Stimulated activated CD8-positive, alpha-beta memory T cell treated with anti-CD3 and anti-CD28 coated beads, Interleukin-4, amount 100 ng/mL, for 4 hours (primary cell): ENCODE measurements at regions not wholly inside any gene's neighbourhood (a gene's known extent, or its start where the extent isn't known, plus 50 kb on each side); places are given as distances from the start of the nearest gene placed in this dataset.

Source experiments
- DNase-seq, 2 donors: peaks; one replicate each; pipeline ENCODE4 v3.0.0-alpha.2; 2020; ENCODE audit warnings: low read depth in 2 of 2, low spot score in 1 of 2

DNA sequence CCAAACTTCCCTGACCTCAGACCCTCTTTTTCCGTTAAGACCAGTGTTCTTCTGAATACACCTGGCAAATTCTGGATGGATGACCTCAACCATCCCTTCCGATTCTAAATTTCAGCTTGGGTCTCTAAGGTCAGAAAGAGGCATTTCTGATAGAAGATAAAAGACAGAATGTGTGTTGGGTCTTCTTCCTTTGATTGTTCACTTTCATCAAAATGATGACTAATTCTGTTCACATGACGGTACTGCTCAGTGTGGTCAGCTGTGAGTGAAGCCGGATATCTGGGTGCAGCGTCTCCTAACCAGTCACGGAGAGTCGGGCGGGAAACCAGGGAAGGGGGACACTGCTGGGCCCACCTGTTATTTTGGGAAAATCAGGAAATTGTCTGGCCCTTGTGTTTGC lies 151.6 kb upstream of the NAV2 start:
- DNase-seq: no peak

GRCh38 chr11:19560156-19560555 lies 152.5 kb upstream of the NAV2 start:
- DNase-seq: no peak

- no peak for DNase-seq
These were observed 152.9 kb upstream of the NAV2 start for GRCh38 chr11:19559746-19560145.

DNA sequence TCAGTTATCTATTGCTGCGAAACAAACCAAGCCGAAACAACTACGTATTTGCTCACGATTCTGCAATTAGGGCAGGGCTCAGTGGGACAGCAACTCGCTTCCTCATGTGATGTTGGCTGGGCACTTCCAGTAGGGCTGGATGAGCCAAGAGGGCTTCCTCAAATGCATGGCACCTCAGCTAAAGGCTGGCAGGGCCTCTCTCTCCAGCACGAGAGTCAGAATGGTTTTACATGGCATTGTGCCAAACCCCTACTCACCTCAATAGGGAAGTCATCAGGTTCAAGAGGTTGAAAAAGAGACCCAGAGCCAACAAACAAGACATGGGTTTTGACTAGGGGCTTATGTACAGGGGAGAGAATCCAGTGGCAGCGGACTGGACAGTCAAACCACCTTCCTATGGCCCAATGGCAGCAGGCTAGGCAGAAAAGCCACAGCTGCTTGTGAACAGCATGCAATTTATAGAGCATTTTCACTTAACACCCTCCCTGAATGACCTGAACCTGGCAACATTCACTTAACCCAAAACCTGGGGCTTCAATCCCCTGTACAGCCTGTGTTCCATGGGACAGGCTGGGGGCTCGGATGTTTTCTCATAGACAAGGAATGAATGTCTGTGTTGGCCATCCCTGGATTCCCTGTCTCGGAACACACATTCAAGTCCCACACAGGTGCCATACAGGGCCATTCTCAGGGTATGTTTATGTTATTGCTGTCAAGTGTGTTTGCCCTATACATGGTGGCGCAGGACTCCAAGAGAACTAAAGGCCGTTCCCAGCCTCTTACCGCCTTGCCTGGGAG lies 154.2 kb upstream of the NAV2 start:
- DNase-seq: no peak

DNA sequence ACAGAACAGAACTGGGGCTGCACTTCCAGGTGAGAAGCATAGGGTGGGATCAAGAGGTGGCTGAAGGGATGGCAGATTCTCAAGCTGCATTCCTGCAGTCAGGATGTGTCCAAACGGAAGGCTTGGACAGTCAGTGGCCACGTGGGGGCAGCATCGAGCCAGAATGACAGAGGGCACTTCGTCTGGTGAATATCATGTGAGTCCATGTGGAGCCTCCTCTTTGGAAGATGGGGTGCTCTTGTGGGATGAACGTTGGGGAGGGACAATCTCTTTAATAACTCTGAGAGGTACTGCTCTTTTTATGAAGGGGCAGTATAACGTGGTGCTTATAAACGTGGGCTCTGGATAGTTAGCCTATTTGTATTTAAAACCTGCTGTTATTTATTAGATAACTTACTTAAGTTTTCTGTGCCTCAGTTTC lies 154.9 kb upstream of the NAV2 start:
- DNase-seq: peak; percentile 16 to 41

GRCh38 chr11:19557185-19557584 lies 155.5 kb upstream of the NAV2 start:
- DNase-seq: no peak

- no peak for DNase-seq
These were observed 157.4 kb upstream of the NAV2 start for GRCh38 chr11:19555266-19555665.

- DNase-seq: peak; percentile 24 to 37
These were observed 158.8 kb upstream of the NAV2 start for GRCh38 chr11:19553683-19554333.

DNA sequence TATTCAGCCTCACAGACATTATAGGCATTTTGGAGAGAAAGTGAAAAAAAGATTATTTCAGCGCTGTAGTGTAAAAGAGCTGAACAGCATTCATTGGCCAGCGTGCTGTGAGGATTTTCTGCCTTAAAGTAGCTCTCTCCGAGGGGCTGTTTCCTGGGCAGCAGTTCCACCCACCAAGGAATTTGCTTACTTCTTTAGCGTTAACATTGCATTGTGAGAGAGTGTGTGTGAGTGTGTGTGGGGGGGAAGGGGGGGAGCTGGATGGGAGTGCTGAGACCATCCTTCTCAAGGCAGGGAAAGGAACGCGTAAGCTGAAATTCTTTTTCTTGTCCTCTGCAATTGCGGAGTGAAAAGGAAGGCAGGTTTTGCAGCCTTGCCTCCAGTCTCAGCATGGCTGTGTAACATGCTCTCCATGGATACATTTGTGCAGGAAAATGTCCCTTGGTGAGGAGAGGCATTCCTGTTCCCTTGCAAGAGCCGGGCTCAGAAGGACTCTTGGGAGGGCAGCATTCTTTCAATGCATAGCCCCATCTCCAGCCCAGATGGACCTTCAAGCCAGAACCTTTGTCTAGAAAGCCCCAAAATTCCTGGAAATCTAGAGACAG lies 159.9 kb upstream of the NAV2 start:
- DNase-seq: no peak

DNA sequence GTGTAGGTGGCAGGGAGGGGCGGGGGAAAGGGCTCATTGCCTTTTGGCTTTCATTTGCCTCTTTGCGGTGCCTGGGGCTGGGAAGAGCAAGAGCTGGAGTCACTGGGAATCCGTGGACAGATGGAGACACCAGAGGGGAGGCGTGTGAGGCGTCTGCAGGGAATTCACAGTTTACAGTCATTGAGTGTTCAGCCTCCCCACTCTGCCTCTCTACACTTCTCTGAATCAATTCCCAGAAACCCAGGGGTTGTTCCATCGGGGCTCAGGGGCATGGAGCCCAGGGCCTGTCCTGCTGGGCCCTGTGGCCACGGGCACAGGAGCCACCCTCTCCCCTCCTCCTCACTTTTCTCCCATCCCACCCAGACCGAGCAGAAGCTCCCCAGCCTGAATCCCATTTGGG lies 160.5 kb upstream of the NAV2 start:
- no peak for DNase-seq

GRCh38 chr11:19551457-19551856 lies 161.2 kb upstream of the NAV2 start:
- DNase-seq: no peak

- DNase-seq: no peak
These were observed 165.6 kb upstream of the NAV2 start for GRCh38 chr11:19547044-19547443.

DNA sequence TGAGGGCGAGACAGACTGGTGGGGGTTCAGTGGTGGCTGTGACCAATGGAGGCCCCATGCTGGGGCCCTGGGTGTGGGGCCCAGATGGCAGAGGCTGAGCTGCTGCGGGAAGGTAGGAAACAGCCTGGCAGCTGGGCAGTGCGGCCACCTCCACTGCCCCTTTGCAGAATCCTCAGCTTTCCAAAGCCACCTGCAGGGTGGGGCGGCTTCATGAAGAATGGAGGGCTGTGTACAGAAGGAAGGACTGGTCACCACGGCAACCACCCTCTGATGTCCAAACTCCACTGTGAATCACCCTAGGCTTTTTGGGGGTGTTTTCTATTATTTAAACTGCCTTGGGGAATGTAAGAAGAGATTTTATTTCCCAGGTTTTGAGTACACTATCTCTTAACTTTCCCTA lies 166.3 kb upstream of the NAV2 start:
- DNase-seq: no peak

DNA sequence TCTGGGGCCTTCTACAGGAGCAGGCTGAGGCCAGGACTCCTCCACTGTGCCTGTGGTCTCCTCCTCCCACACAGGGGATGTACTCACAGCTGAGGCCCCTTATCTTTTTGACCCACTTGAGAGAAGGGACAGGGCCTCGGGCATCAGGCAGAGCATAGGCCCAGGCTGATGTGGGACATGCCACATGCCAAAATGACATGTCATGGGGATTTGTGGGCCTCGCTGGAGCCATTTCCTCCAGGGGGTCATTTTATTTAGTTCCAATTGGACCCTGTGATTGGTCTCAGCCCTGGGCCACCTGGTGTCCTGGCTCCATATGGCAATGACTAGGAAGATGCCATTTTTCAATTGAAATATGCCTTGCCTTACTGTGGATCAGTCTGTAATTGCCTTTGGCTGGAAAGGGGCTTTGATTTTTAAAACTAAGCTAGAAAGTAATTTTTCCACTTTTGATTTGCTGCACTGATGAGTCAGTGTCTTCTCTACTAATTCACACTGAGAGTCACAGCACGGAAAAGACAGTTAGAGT lies 171.1 kb upstream of the NAV2 start:
- DNase-seq: no peak

- DNase-seq: no peak
These were observed 172.8 kb upstream of the NAV2 start for GRCh38 chr11:19539861-19540260.

GRCh38 chr11:19537803-19538453 lies 174.7 kb upstream of the NAV2 start:
- no peak for DNase-seq

GRCh38 chr11:19536131-19536530 lies 176.5 kb upstream of the NAV2 start:
- DNase-seq: no peak

GRCh38 chr11:19530505-19530904 lies 182.1 kb upstream of the NAV2 start:
- no peak for DNase-seq

GRCh38 chr11:19526119-19526518 lies 186.5 kb upstream of the NAV2 start:
- no peak for DNase-seq

- no peak for DNase-seq
These were observed 186.9 kb upstream of the NAV2 start for GRCh38 chr11:19525714-19526113.

- DNase-seq: no peak
These were observed 187.4 kb upstream of the NAV2 start for GRCh38 chr11:19525276-19525675.
